Mesenchymal stem cell (in vitro differentiated cells and primary cell): ENCODE measurements at regions not wholly inside any gene's neighbourhood (a gene's known extent, or its start where the extent isn't known, plus 50 kb on each side); places are given as distances from the start of the nearest gene placed in this dataset.
A peak's percentile ranks its signal among the peaks of the same experiment; 100 is the strongest.

Experiments
- DNase-seq: peaks from one replicate; pipeline ENCODE4 v3.0.0-alpha.2; 2013
- H2AFZ ChIP-seq: one replicate; pipeline ENCODE4 v1.6.1; 2013; ENCODE audit warnings: low read depth, mild to moderate bottlenecking, control low read depth, inconsistent platforms, low read length, moderate library complexity
- H2AK5ac ChIP-seq: 2 replicates; pipeline ENCODE4 v1.6.1; 2013; ENCODE audit warnings: low read length, moderate library complexity, mild to moderate bottlenecking, inconsistent platforms; ENCODE audit not compliant: severe bottlenecking
- H2BK120ac ChIP-seq: one replicate; pipeline ENCODE4 v1.6.1; 2013; ENCODE audit warnings: low read depth, mild to moderate bottlenecking, inconsistent platforms, low read length, moderate library complexity
- H2BK12ac ChIP-seq, 2 experiments: one replicate each; pipeline ENCODE4 v1.6.1; 2013; ENCODE audit warnings: inconsistent platforms in 2 of 2, low read length in 2 of 2, mild to moderate bottlenecking in 2 of 2, moderate library complexity in 2 of 2, control low read depth in 1 of 2
- H2BK15ac ChIP-seq: one replicate; pipeline ENCODE4 v1.6.1; 2013; ENCODE audit warnings: mild to moderate bottlenecking, low read depth, inconsistent platforms; ENCODE audit not compliant: poor library complexity, severe bottlenecking
- H2BK5ac ChIP-seq: 2 replicates; pipeline ENCODE4 v1.6.1; 2013; ENCODE audit warnings: low read depth, mild to moderate bottlenecking, low read length, control low read depth, inconsistent platforms; ENCODE audit not compliant: poor library complexity, severe bottlenecking
- H3K14ac ChIP-seq, 2 experiments: one replicate each; pipeline ENCODE4 v1.6.1; 2013; ENCODE audit warnings: inconsistent platforms in 2 of 2, low read length in 2 of 2, control low read depth in 1 of 2, mild to moderate bottlenecking in 1 of 2, moderate library complexity in 1 of 2
- H3K18ac ChIP-seq, 2 experiments: one replicate each; pipeline ENCODE4 v1.6.1; 2013; ENCODE audit warnings: inconsistent platforms in 2 of 2, low read length in 2 of 2, control low read depth in 1 of 2, low read depth in 1 of 2, mild to moderate bottlenecking in 1 of 2
- H3K23ac ChIP-seq, 2 experiments: one replicate each; pipeline ENCODE4 v1.6.1; 2013; ENCODE audit warnings: inconsistent platforms in 2 of 2, low read length in 2 of 2, mild to moderate bottlenecking in 2 of 2, moderate library complexity in 2 of 2, control low read depth in 1 of 2
- H3K27ac ChIP-seq: 2 replicates; pipeline ENCODE4 v1.5.1; 2013; ENCODE audit warnings: mild to moderate bottlenecking, moderate library complexity, low read length, control low read depth, inconsistent platforms; ENCODE audit not compliant: poor library complexity, severe bottlenecking
- H3K27me3 ChIP-seq, 2 experiments: 2 replicates each; pipeline versions ENCODE4 v1.6.1 to v1.7.0; 2013; ENCODE audit warnings: low read length in 2 of 2, mild to moderate bottlenecking in 2 of 2, moderate library complexity in 2 of 2, control low read depth in 1 of 2, inconsistent platforms in 1 of 2; ENCODE audit not compliant: control insufficient read depth in 1 of 2, insufficient read depth in 1 of 2
- H3K36me3 ChIP-seq, 2 experiments: 2 replicates each; pipeline versions ENCODE4 v1.6.1 to v1.7.0; 2013; ENCODE audit warnings: low read length in 2 of 2, control low read depth in 1 of 2, inconsistent platforms in 1 of 2, low read depth in 1 of 2, mild to moderate bottlenecking in 1 of 2; ENCODE audit not compliant: insufficient read depth in 2 of 2, control insufficient read depth in 1 of 2
- H3K4ac ChIP-seq, 2 experiments: one replicate each; pipeline ENCODE4 v1.6.1; 2013; ENCODE audit warnings: inconsistent platforms in 2 of 2, low read length in 2 of 2, mild to moderate bottlenecking in 2 of 2, moderate library complexity in 2 of 2, control low read depth in 1 of 2, low read depth in 1 of 2
- H3K4me1 ChIP-seq: 2 replicates; pipeline ENCODE4 v1.6.1; 2013; ENCODE audit warnings: low read depth, low read length, control low read depth; ENCODE audit not compliant: control insufficient read depth, insufficient read depth
- H3K4me2 ChIP-seq: 2 replicates; pipeline ENCODE4 v1.6.1; 2013; ENCODE audit warnings: low read length, mild to moderate bottlenecking, inconsistent platforms; ENCODE audit not compliant: poor library complexity, severe bottlenecking
- H3K4me3 ChIP-seq, 2 experiments: 2 replicates each; pipeline versions ENCODE4 v1.5.1 to v1.7.0; 2013; ENCODE audit warnings: low read length in 2 of 2, mild to moderate bottlenecking in 2 of 2, control low read depth in 1 of 2, low read depth in 1 of 2; ENCODE audit not compliant: insufficient read depth in 1 of 2
- H3K79me1 ChIP-seq: replicated peaks from 2 replicates; pipeline ENCODE4 v1.6.1; 2013; ENCODE audit warnings: mild to moderate bottlenecking, control low read depth, low read length, inconsistent platforms; ENCODE audit not compliant: poor library complexity, severe bottlenecking
- H3K9ac ChIP-seq: 2 replicates; pipeline ENCODE4 v1.7.0; 2013; ENCODE audit warnings: mild to moderate bottlenecking, low read length, moderate library complexity
- H3K9me3 ChIP-seq: 2 replicates; pipeline ENCODE4 v1.7.0; 2013; ENCODE audit warnings: mild to moderate bottlenecking, low read length; ENCODE audit not compliant: control insufficient read depth
- H4K8ac ChIP-seq: one replicate; pipeline ENCODE4 v1.6.1; 2013; ENCODE audit warnings: inconsistent platforms, mild to moderate bottlenecking, low read length, moderate library complexity
- H4K91ac ChIP-seq: one replicate; pipeline ENCODE4 v1.6.1; 2013; ENCODE audit warnings: mild to moderate bottlenecking, low read length, inconsistent platforms
- WGBS: methylation state at CpG from one replicate; pipeline ENCODE4 v1.1.7; 2013; ENCODE audit warnings: mixed read lengths; 5-methylcytosine and 5-hydroxymethylcytosine counted together

- DNase-seq: no peak
- Histone ChIP-seq H3K36me3 (peaks cover 0 to 5% of the 10 kb centered on the region in 2 experiments), H4K8ac (no peak overlapping the region), H3K9me3 (no peaks in the 10 kb centered on the region), H3K18ac (no peak overlapping the region), H3K23ac (no peak overlapping the region), H2BK12ac (no peak overlapping the region), H3K27ac (no peak overlapping the region), H3K79me1 (no peaks in the 10 kb centered on the region), H2AK5ac (no peak overlapping the region), H3K4me1 (peaks cover 13% of the 10 kb centered on the region), H3K14ac (no peak overlapping the region), H3K4ac (no peak overlapping the region), H2BK120ac (no peak overlapping the region), H4K91ac (no peak overlapping the region), H3K4me2 (no peak overlapping the region), H3K9ac (no peak overlapping the region), H2AFZ (no peak overlapping the region), H3K4me3 (no peak overlapping the region), H3K27me3 (no peaks in the 10 kb centered on the region), H2BK5ac (no peak overlapping the region), H2BK15ac (no peak overlapping the region)
- 88% methylated on average over 3 of the region's 3 CpGs for WGBS
These were observed 100.4 kb upstream of the STK17B start for GRCh38 chr2:196271795-196272194.

DNA sequence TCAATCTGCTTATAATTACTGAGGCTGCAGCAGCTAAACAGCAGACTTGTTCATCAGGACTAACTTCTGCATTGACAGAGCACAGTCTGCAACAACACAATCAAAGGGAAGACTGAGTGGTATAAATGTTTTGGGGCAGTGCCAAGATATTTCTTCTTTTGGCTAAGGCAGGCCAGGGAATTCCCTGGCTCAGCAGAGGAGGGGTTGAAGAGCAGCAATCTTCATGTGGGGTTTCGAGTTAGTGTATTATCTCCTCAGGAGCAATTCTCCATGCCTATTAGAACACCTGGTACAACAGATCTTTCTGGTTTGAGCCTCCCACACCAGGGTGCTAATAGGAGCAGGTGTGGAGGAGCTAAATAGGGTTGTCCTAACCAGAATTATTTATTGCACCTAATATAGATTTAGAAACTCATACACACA lies 103.0 kb upstream of the STK17B start:
- Histone ChIP-seq H2AK5ac (no peak overlapping the region), H4K91ac (no peak overlapping the region), H3K4me1 (peaks cover 12% of the 10 kb centered on the region), H2BK5ac (no peak overlapping the region), H3K27me3 (no peaks in the 10 kb centered on the region), H2BK15ac (no peak overlapping the region), H3K9me3 (no peaks in the 10 kb centered on the region), H4K8ac (peak overlapping the region; percentile 76), H3K14ac (no peak overlapping the region), H3K4me2 (no peak overlapping the region), H3K36me3 (peaks cover 0 to 5% of the 10 kb centered on the region in 2 experiments), H3K27ac (peak overlapping the region; percentile 29), H3K18ac (peak overlapping the region; percentile 60 to 72), H2BK120ac (no peak overlapping the region), H3K4ac (peak overlapping the region in 1 of 2 experiments; percentile 11), H3K9ac (no peak overlapping the region), H3K23ac (no peak overlapping the region), H2AFZ (no peak overlapping the region), H3K79me1 (no peaks in the 10 kb centered on the region), H2BK12ac (peak overlapping the region in 1 of 2 experiments; percentile 54), H3K4me3 (no peak overlapping the region)
- WGBS: 100% methylated on average over 1 of the region's 1 CpG
- peak; percentile 67 for DNase-seq

GRCh38 chr2:196275646-196276352 lies 104.4 kb upstream of the STK17B start:
- Histone ChIP-seq H3K23ac (no peak overlapping the region), H2BK15ac (no peak overlapping the region), H4K8ac (no peak overlapping the region), H4K91ac (peak overlapping the region; percentile 65), H3K4ac (no peak overlapping the region), H3K9me3 (no peaks in the 10 kb centered on the region), H3K9ac (peak overlapping the region; percentile 23), H2BK5ac (no peak overlapping the region), H3K79me1 (no peaks in the 10 kb centered on the region), H2BK120ac (no peak overlapping the region), H2AK5ac (peak overlapping the region; percentile 54), H3K14ac (no peak overlapping the region), H2BK12ac (peak overlapping the region in 1 of 2 experiments; percentile 63), H2AFZ (no peak overlapping the region), H3K36me3 (no peaks in the 10 kb centered on the region), H3K4me3 (peak overlapping the region in 1 of 2 experiments; percentile 6), H3K4me1 (peaks cover 12% of the 10 kb centered on the region), H3K27ac (no peak overlapping the region), H3K27me3 (no peaks in the 10 kb centered on the region), H3K4me2 (no peak overlapping the region), H3K18ac (no peak overlapping the region)
- DNase-seq: peak; percentile 88
- WGBS: 15% methylated on average over 2 of the region's 5 CpGs

GRCh38 chr2:196276421-196276820 lies 105.0 kb upstream of the STK17B start:
- Histone ChIP-seq H2BK12ac (no peak overlapping the region), H2BK15ac (no peak overlapping the region), H3K79me1 (no peaks in the 10 kb centered on the region), H2BK5ac (no peak overlapping the region), H2BK120ac (no peak overlapping the region), H3K27ac (no peak overlapping the region), H3K4ac (no peak overlapping the region), H3K9me3 (no peaks in the 10 kb centered on the region), H3K27me3 (no peaks in the 10 kb centered on the region), H4K8ac (no peak overlapping the region), H3K4me3 (peak overlapping the region in 1 of 2 experiments; percentile 6), H4K91ac (no peak overlapping the region), H3K4me2 (no peak overlapping the region), H2AFZ (no peak overlapping the region), H3K36me3 (no peaks in the 10 kb centered on the region), H3K14ac (no peak overlapping the region), H3K18ac (peak overlapping the region in 1 of 2 experiments; percentile 38), H3K23ac (no peak overlapping the region), H2AK5ac (no peak overlapping the region), H3K4me1 (peaks cover 12% of the 10 kb centered on the region), H3K9ac (peak overlapping the region; percentile 23)
- no peak for DNase-seq
- 10% methylated on average over 2 of the region's 2 CpGs for WGBS
